B cell (primary cell): ENCODE measurements at regions not wholly inside any gene's neighbourhood (a gene's known extent, or its start where the extent isn't known, plus 50 kb on each side); places are given as distances from the start of the nearest gene placed in this dataset.

ENCODE experiments used
- EZH2 ChIP-seq: IDR thresholded peaks from 2 replicates; pipeline ENCODE4 v1.6.1; 2012; ENCODE audit warnings: borderline replicate concordance, low read depth, mild to moderate bottlenecking, moderate library complexity, low read length; ENCODE audit not compliant: insufficient read depth, poor library complexity, severe bottlenecking
- TF ChIP-seq, protein P1 (sequence below): fragments of 200-600 bp; IDR thresholded peaks from one replicate; pipeline ENCODE4 v1.8.0; 2022; ENCODE audit warnings: antibody characterized with exemption, mild to moderate bottlenecking

DNA sequence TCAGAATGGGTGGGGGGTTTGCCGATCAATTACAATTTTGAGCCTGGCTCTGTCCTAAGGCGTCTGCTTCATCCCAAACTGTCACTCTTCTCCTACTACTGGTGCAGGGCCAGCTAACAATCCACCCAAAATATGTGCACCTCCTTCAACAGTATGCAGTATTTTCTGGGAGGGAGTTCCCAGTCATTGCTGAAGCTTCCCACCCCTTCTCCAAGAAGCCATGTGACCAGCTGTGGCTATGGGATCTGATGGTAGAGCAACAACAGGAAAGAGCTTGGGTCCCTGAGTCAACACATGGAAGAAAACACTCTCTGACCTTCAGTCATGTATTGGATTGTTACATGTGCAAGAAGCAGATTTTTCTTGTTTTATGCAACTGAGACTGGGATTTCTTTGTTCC, 185.7 kb upstream of the GHITM start:
- TF ChIP-seq, protein P1, sequence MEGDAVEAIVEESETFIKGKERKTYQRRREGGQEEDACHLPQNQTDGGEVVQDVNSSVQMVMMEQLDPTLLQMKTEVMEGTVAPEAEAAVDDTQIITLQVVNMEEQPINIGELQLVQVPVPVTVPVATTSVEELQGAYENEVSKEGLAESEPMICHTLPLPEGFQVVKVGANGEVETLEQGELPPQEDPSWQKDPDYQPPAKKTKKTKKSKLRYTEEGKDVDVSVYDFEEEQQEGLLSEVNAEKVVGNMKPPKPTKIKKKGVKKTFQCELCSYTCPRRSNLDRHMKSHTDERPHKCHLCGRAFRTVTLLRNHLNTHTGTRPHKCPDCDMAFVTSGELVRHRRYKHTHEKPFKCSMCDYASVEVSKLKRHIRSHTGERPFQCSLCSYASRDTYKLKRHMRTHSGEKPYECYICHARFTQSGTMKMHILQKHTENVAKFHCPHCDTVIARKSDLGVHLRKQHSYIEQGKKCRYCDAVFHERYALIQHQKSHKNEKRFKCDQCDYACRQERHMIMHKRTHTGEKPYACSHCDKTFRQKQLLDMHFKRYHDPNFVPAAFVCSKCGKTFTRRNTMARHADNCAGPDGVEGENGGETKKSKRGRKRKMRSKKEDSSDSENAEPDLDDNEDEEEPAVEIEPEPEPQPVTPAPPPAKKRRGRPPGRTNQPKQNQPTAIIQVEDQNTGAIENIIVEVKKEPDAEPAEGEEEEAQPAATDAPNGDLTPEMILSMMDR: no peak
- TF ChIP-seq EZH2: no peak
